Left lung (tissue), 4 donors: ENCODE measurements at regions not wholly inside any gene's neighbourhood (a gene's known extent, or its start where the extent isn't known, plus 50 kb on each side); places are given as distances from the start of the nearest gene placed in this dataset.
"Not testable (repeated sequence)": the region's sequence is repeated elsewhere in the genome, so short reads cannot be mapped to it uniquely, and the experiment has no call there.

Source experiments
- ATAC-seq: fragments of 200-7000 bp; cut with Tn5 transposase; one replicate; pipeline ENCODE4 v1.9.1; 2020; ENCODE audit warnings: moderate library complexity
- DNase-seq, 4 donors: peaks; one replicate each; pipeline ENCODE4 v3.0.0-alpha.2; 2013 to 2020
- H3K27ac ChIP-seq, 2 donors: fragments of 200-600 bp; sonication (generic) in 1 of 2; one replicate each; pipeline versions ENCODE4 v1.5.0 to v1.8.0; 2020 to 2021
- H3K27me3 ChIP-seq, 2 donors: fragments of 200-600 bp; sonication (generic) in 1 of 2; one replicate each; pipeline versions ENCODE4 v1.5.0 to v1.8.0; 2020 to 2021
- H3K36me3 ChIP-seq, 2 donors: fragments of 200-600 bp; sonication (generic) in 1 of 2; one replicate each; pipeline versions ENCODE4 v1.5.0 to v1.8.0; 2020 to 2021
- H3K4me1 ChIP-seq, 2 donors: fragments of 200-600 bp; one replicate each; pipeline ENCODE4 v1.8.0; 2021
- H3K4me3 ChIP-seq, 2 donors: fragments of 200-600 bp; sonication (generic) in 1 of 2; one replicate each; pipeline versions ENCODE4 v1.5.0 to v1.8.0; 2020 to 2021; ENCODE audit warnings: mild to moderate bottlenecking in 1 of 2
- H3K9me3 ChIP-seq, 2 donors: fragments of 200-600 bp; sonication (generic) in 1 of 2; one replicate each; pipeline versions ENCODE4 v1.5.0 to v1.8.0; 2020 to 2021
- CTCF ChIP-seq, 2 donors: fragments of 200-600 bp; sonication (generic) in 1 of 2; IDR thresholded peaks; one replicate each; pipeline versions ENCODE4 v1.5.0 to v1.8.0; 2021; ENCODE audit warnings: antibody characterized with exemption in 2 of 2
- intact Hi-C, 2 donors: fragments of 100-400 bp; cut with DNase I; formaldehyde crosslinking; loops; one replicate each; pipeline versions ENCODE4 v1.11.2 to v1.14.2; 2022
- donor health status: DM: no; HTN: yes; CAD: no.
- donor health status: DM: no; HTN: no; CAD: no.

DNA sequence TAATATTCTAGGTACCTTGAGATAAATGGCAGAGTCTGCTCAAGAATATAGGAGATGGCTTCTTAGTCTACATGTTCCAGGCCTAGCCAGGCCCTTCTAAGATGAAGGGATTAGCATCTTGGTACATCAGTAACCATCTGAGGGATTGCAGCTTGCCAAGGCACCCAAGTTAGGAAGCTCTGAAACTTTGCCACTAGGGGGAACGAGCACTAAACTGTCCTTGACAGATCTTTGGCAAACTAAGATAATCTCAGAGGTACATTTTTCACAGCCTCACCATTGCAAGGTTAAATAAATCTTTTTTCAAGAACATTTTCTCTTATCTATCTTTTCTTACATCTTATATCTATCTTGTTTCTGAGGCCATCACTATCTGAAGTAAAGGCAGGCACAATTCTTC, 351.2 kb downstream of the RAP2B start:
- Histone ChIP-seq H3K4me3 (no peak overlapping the region), H3K27me3 (no peaks in the 10 kb centered on the region), H3K27ac (no peak overlapping the region), H3K4me1 (no peaks in the 10 kb centered on the region), H3K9me3 (peaks cover 0 to 9% of the 10 kb centered on the region in 2 donors), H3K36me3 (no peaks in the 10 kb centered on the region)
- TF ChIP-seq CTCF (IDR thresholded peaks at IDR 0.05) = no peak
- ATAC-seq (no peak), DNase-seq (no peak)
- intact Hi-C loops = no loop called here

GRCh38 chr3:153528473-153528872, 366.4 kb downstream of the RAP2B start:
- H3K4me1 ChIP-seq = peaks cover 0 to 6% of the 10 kb centered on the region in 2 donors
- intact Hi-C loops = no loop called here
- no peak overlapping the region for H3K4me3 ChIP-seq
- TF ChIP-seq CTCF (IDR thresholded peaks at IDR 0.05) = no peak
- no peaks in the 10 kb centered on the region for H3K36me3 ChIP-seq
- peaks cover 0 to 16% of the 10 kb centered on the region in 2 donors for H3K9me3 ChIP-seq
- H3K27ac ChIP-seq = no peak overlapping the region
- H3K27me3 ChIP-seq = no peaks in the 10 kb centered on the region
- ATAC-seq (no peak), DNase-seq (peak in 1 of 4 donors; percentile 12)

- H3K9me3 ChIP-seq = peaks cover 0 to 4% of the 10 kb centered on the region in 2 donors
- H3K27ac ChIP-seq = no peak overlapping the region
- ATAC-seq (no peak), DNase-seq (no peak)
- no peaks in the 10 kb centered on the region for H3K4me1 ChIP-seq
- intact Hi-C loops = no loop called here
- H3K27me3 ChIP-seq = no peaks in the 10 kb centered on the region
- H3K4me3 ChIP-seq = no peak overlapping the region
- TF ChIP-seq CTCF (IDR thresholded peaks at IDR 0.05) = no peak
- no peaks in the 10 kb centered on the region for H3K36me3 ChIP-seq
These were observed 377.2 kb downstream of the RAP2B start for GRCh38 chr3:153539263-153539662.

DNA sequence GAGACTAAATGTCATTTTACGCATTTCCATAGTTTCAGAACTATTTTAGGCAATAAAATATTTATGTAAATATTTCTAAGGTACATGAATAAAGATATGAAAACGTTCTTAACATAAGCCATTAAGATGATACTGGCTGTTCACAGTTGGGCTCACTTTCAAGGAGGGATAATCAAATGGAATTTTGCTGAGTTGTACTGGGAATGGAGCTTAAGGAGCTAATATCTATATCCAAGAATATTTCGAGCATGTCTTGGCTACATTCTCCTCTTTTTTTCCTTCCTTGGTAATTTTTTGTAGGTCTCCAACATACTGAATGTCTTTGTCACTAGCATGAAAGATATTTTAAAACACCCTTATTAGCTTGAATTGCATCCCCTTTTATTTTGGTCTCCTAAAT, 383.4 kb downstream of the RAP2B start:
- intact Hi-C loops = no loop called here
- no peak for TF ChIP-seq CTCF (IDR thresholded peaks at IDR 0.05)
- Histone ChIP-seq H3K27me3 (no peaks in the 10 kb centered on the region), H3K27ac (no peak overlapping the region), H3K36me3 (no peaks in the 10 kb centered on the region), H3K9me3 (peaks cover 0 to 4% of the 10 kb centered on the region in 2 donors), H3K4me1 (no peaks in the 10 kb centered on the region), H3K4me3 (no peak overlapping the region)
- no peak for DNase-seq
- ATAC-seq = no peak

GRCh38 chr3:153547970-153548369, 385.9 kb downstream of the RAP2B start:
- DNase-seq (no peak), ATAC-seq (no peak)
- Histone ChIP-seq H3K27me3 (no peaks in the 10 kb centered on the region), H3K4me1 (no peaks in the 10 kb centered on the region), H3K4me3 (no peak overlapping the region), H3K27ac (no peak overlapping the region), H3K9me3 (peaks cover 0 to 3% of the 10 kb centered on the region in 2 donors), H3K36me3 (no peaks in the 10 kb centered on the region)
- TF ChIP-seq CTCF (IDR thresholded peaks at IDR 0.05) = no peak
- intact Hi-C loops = no loop called here

- H3K4me3 ChIP-seq, H3K27ac ChIP-seq, DNase-seq, ATAC-seq, H3K36me3 ChIP-seq, intact Hi-C loops, H3K4me1 ChIP-seq, H3K27me3 ChIP-seq, H3K9me3 ChIP-seq: not testable (repeated sequence)
These were observed 387.7 kb downstream of the RAP2B start for GRCh38 chr3:153549686-153550085.
